ENCODE measurements at regions not wholly inside any gene's neighbourhood (a gene's known extent, or its start where the extent isn't known, plus 50 kb on each side); places are given as distances from the start of the nearest gene placed in this dataset.

- dilution Hi-C loops (cut with MboI; ENCODE audit: extremely low pct_ligation_motif_present, low sequenced_read_pairs), result no loop called here
- DNase-seq (ENCODE audit: low read depth, low spot score), result no peak
Observed at GRCh38 chr12:25051171-25051570, 102.3 kb upstream of the BCAT1 start.

GRCh38 chr12:25045869-25046268 is 97.0 kb upstream of the BCAT1 start:
- Histone ChIP-seq H3K27ac (ENCODE audit: control insufficient read depth, insufficient read depth, low read length) (no peak overlapping the region), H3K4me2 (ENCODE audit: control insufficient read depth, extremely low read depth, insufficient read depth, low read depth, low read length) (no peak overlapping the region), H3K4me3 (ENCODE audit: control insufficient read depth in 2 of 3, extremely low read depth in 1 of 3, insufficient read depth in 2 of 3, low read depth in 1 of 3, low read length in 3 of 3) (no peak overlapping the region), H3K9ac (ENCODE audit: control insufficient read depth, extremely low read depth, insufficient read depth, low read length) (no peak overlapping the region), H3K4me1 (ENCODE audit: control insufficient read depth, extremely low read depth, insufficient read depth, low read length) (peaks cover 6% of the 10 kb centered on the region), H3K36me3 (ENCODE audit: control insufficient read depth in 2 of 2, extremely low read depth in 1 of 2, insufficient read depth in 2 of 2, low read length in 2 of 2) (no peaks in the 10 kb centered on the region), H3K9me1 (ENCODE audit: control insufficient read depth, extremely low read depth, insufficient read depth, low read length) (no peaks in the 10 kb centered on the region), H3K27me3 (ENCODE audit: control insufficient read depth, extremely low read depth, insufficient read depth, low read length) (no peaks in the 10 kb centered on the region), H4K20me1 (ENCODE audit: control insufficient read depth, extremely low read depth, insufficient read depth, low read length) (no peaks in the 10 kb centered on the region), H3K79me2 (ENCODE audit: control insufficient read depth, insufficient read depth, low read length) (no peaks in the 10 kb centered on the region), H2AFZ (ENCODE audit: control insufficient read depth, low read length) (no peak overlapping the region), H3K9me3 (ENCODE audit: control insufficient read depth, low read depth, low read length) (peaks cover 1% of the 10 kb centered on the region)
- dilution Hi-C loops (cut with MboI; ENCODE audit: extremely low pct_ligation_motif_present, low sequenced_read_pairs), result no loop called here
- FAIRE-seq (no peak), DNase-seq (ENCODE audit: low read depth, low spot score) (no peak)
- TF ChIP-seq EZH2 (IDR thresholded peaks at IDR 0.05; ENCODE audit: low read length) (no peak), CTCF (optimal IDR thresholded peaks at IDR 0.05 in 1 of 3, IDR thresholded peaks at IDR 0.05 in 1 of 3, conservative IDR thresholded peaks at IDR 0.05 in 1 of 3; ENCODE audit: extremely low read depth in 1 of 3, insufficient read depth in 2 of 3, low read length in 3 of 3) (no peak)

More at GRCh38 chr12:25051171-25051570, 102.3 kb upstream of the BCAT1 start:
- H3K9me3 ChIP-seq (ENCODE audit: control insufficient read depth, low read depth, low read length), result peaks cover 1% of the 10 kb centered on the region
- no peak for TF ChIP-seq EZH2 (IDR thresholded peaks at IDR 0.05; ENCODE audit: low read length)
- TF ChIP-seq CTCF (optimal IDR thresholded peaks at IDR 0.05 in 1 of 3, IDR thresholded peaks at IDR 0.05 in 1 of 3, conservative IDR thresholded peaks at IDR 0.05 in 1 of 3; ENCODE audit: extremely low read depth in 1 of 3, insufficient read depth in 2 of 3, low read length in 3 of 3), result no peak
- H3K4me3 ChIP-seq (ENCODE audit: control insufficient read depth in 2 of 3, extremely low read depth in 1 of 3, insufficient read depth in 2 of 3, low read depth in 1 of 3, low read length in 3 of 3), result no peak overlapping the region
- no peaks in the 10 kb centered on the region for H3K27me3 ChIP-seq (ENCODE audit: control insufficient read depth, extremely low read depth, insufficient read depth, low read length)
- FAIRE-seq, result no peak
- H3K9ac ChIP-seq (ENCODE audit: control insufficient read depth, extremely low read depth, insufficient read depth, low read length), result no peak overlapping the region
- H3K4me1 ChIP-seq (ENCODE audit: control insufficient read depth, extremely low read depth, insufficient read depth, low read length), result peaks cover 24% of the 10 kb centered on the region
- no peak overlapping the region for H3K27ac ChIP-seq (ENCODE audit: control insufficient read depth, insufficient read depth, low read length)
- H4K20me1 ChIP-seq (ENCODE audit: control insufficient read depth, extremely low read depth, insufficient read depth, low read length), result no peaks in the 10 kb centered on the region
- H3K4me2 ChIP-seq (ENCODE audit: control insufficient read depth, extremely low read depth, insufficient read depth, low read depth, low read length), result no peak overlapping the region
- H3K9me1 ChIP-seq (ENCODE audit: control insufficient read depth, extremely low read depth, insufficient read depth, low read length), result no peaks in the 10 kb centered on the region
- no peaks in the 10 kb centered on the region for H3K36me3 ChIP-seq (ENCODE audit: control insufficient read depth in 2 of 2, extremely low read depth in 1 of 2, insufficient read depth in 2 of 2, low read length in 2 of 2)
- H2AFZ ChIP-seq (ENCODE audit: control insufficient read depth, low read length), result no peak overlapping the region
- H3K79me2 ChIP-seq (ENCODE audit: control insufficient read depth, insufficient read depth, low read length), result no peaks in the 10 kb centered on the region

Data from keratinocyte (primary cell).